ENCODE measurements at regions not wholly inside any gene's neighbourhood (a gene's known extent, or its start where the extent isn't known, plus 50 kb on each side); places are given as distances from the start of the nearest gene placed in this dataset.

- DNase-seq = no peak
These were observed 130.4 kb upstream of the GDF10 start for GRCh38 chr10:47169581-47169980.

GRCh38 chr10:47173929-47174442 lies 126.0 kb upstream of the GDF10 start:
- DNase-seq = no peak

- no peak for DNase-seq
These were observed 124.5 kb upstream of the GDF10 start for GRCh38 chr10:47175181-47176123.

GRCh38 chr10:47176206-47176902 lies 123.6 kb upstream of the GDF10 start:
- DNase-seq = no peak

GRCh38 chr10:47176903-47177868 lies 122.8 kb upstream of the GDF10 start:
- no peak for DNase-seq

DNA sequence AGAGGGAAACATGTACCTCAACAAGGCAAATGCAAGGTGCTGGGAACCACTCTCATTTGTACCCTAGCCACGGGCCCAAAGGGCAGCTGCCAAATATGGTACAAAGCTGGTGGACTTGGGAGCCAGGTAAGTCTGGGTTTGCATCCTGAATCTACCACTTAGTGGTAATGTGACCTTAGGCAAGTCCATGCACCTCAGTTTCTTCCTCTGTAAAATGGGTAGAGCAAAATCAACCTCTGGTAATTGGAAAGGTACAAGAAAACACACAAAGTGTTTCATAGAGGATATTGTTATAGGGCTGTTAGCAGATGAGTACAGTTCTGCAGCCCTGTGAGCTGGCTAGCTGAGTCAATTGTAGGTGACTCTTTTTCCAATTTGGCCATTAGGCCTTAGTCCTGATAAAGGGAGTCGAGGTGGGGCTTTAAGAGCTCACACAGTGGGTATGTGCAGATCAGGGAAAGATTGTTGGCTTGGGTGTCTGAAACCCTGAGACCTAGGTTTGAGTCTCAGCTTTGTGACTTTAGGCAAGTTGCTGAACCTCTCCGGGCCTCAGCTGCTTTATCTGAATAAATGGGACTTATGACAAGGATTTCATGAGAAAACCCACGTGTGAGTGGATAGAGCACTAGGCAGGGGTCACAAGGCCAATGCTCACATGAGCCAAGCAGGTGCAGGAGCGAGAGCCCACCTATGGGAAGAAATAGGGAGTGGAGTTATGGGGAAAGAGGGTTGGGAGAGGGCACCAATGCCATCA lies 121.3 kb upstream of the GDF10 start:
- no peak for DNase-seq

GRCh38 chr10:47179291-47179647 lies 120.7 kb upstream of the GDF10 start:
- no peak for DNase-seq

- no peak for DNase-seq
These were observed 118.7 kb upstream of the GDF10 start for GRCh38 chr10:47181052-47181849.

DNA sequence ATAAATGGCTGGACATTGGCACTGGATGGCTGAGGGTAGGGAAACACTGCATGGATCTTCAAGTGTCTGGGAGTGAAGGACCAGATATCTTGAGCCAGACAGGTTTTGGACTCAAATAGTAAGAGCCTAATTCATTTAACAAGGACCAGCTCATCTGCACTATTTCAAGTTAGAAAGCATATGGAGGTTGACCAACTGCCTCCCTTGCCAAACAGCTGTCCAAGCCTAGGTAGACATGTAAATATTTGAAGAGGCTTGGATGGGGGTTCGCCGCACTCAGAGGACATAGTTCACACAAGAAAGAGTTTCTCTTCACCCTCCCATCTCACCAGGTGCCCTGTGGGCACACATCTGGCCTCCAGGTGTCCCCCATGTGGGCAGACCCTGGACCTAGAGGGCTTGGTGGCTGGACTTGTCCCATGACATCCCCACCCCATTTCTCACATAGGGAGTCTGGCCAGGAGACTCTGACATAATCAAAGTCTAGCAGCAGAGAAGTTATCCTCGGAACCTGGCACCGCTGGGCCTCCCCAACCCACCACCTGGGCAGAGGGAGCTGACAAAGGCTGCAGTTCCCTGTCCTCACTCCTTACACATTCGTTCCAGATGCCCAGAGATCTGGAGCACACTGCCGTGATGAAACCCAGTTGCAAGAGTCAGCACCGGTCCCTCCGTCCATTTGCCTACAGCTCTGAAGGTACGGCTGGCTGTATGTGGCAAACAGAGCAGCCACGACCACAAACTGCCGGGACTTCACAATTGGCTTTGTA lies 116.9 kb upstream of the GDF10 start:
- DNase-seq = no peak

- DNase-seq = no peak
These were observed 116.3 kb upstream of the GDF10 start for GRCh38 chr10:47183704-47184041.

GRCh38 chr10:47184273-47184672 lies 115.7 kb upstream of the GDF10 start:
- no peak for DNase-seq

DNA sequence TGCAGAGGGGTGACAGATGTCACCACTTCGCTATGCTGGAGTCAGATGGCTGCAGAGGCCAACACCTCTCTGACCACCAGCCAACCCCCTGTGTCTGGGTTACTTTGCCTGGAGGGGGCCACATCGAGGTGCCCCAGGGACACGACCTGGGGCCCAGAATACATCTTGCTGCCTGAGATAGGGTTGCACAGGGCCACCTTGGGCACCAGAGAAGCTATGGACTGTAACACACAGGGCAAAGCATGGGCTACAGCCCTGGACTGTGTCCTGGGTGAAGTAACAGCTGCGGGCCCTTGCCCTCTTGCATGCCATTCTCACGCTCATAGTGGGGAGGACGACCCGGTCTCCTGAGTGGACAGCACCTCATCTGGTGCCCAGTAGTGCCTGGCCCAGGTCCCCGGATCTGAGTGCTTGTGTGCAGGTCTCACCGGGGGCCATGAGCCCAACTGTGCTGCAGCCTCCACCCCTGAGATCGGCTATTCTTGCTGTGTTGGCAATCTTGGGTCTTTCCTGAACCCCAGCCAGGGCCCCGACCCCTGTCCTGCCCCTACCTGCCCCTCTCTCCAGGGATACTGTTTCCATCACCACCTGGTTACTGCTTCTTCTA lies 115.2 kb upstream of the GDF10 start:
- DNase-seq = no peak

- DNase-seq = no peak
These were observed 113.1 kb upstream of the GDF10 start for GRCh38 chr10:47186941-47187340.

GRCh38 chr10:47187592-47187991 lies 112.4 kb upstream of the GDF10 start:
- DNase-seq = no peak

GRCh38 chr10:47188156-47188555 lies 111.8 kb upstream of the GDF10 start:
- DNase-seq = no peak

GRCh38 chr10:47189802-47190201 lies 110.2 kb upstream of the GDF10 start:
- no peak for DNase-seq

DNA sequence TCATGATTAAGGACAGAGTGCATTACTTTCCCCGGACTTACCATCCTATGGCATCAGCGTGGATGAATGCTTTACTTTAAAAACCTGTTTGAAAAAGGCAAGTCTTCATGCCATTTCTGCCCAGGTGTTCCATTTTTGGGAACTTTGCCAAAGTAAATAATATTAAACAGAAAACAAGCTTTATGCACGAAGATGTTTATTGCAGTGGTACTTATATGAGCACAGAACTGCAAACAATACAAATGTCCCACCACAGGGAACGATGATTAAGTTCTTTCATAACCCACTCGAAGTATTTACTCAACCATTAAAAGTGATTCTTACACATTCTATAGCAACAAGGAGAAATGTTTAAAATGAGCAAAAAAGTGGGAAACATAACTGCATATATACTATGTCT lies 109.7 kb upstream of the GDF10 start:
- DNase-seq = no peak

DNA sequence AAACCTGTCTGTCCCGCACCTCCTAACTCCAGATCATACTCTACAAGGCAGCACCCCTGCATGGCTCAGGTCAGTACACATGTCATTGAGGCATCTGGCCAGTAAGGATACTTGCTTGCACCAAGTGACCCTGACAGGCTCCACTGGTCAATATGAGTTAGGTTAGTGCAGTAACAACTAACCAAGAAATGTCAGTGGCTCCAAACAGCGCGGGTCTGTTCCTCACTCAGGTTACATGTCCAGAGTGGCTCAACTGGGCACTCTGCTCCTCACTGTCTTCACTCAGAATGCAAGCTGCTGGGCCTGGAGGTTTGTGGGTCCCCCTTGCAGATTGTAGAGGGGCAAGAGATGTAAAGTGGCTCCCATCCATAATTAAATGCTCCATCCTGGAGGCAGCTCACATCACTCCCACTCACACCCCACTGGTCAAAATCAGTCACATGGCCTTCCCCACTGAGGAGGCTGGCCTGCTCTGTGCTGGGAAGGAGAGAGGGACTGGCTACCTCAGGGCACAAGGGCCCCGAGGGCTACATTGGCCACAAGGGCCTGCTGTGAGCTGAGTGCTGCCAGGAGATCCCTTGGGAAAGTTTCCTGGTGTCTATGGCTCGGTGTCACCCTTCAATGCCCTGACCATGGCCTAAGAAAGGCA lies 109.1 kb upstream of the GDF10 start:
- DNase-seq = no peak

GRCh38 chr10:47192273-47192672 lies 107.7 kb upstream of the GDF10 start:
- DNase-seq = no peak

Data from hippocampal formation (tissue), 2 donors.